B cell (primary cell): ENCODE measurements at regions not wholly inside any gene's neighbourhood (a gene's known extent, or its start where the extent isn't known, plus 50 kb on each side); places are given as distances from the start of the nearest gene placed in this dataset.

Experiments
- ATAC-seq: fragments of 200-7000 bp; cut with Tn5 transposase; one replicate; pipeline ENCODE4 v1.10.0; 2021; ENCODE audit warnings: low read depth, mild to moderate bottlenecking, moderate number of reproducible peaks, moderate library complexity
- CTCF ChIA-PET: fragments of 350-600 bp; sonication (Branson Sonifier 250); formaldehyde crosslinking; loops from one replicate; lab custom pipeline; 2021; ENCODE audit warnings: antibody characterized with exemption, inconsistent platforms; lab: Charles Lee
- POLR2A ChIA-PET: fragments of 350-600 bp; sonication (Branson Sonifier 250); formaldehyde crosslinking; loops from one replicate; lab custom pipeline; 2021; ENCODE audit warnings: antibody characterized with exemption; lab: Charles Lee
- DNase-seq: peaks from one replicate; pipeline ENCODE4 v3.0.0; 2013
- H2AFZ ChIP-seq: 2 replicates; pipeline ENCODE4 v1.6.1; 2012; ENCODE audit warnings: mild to moderate bottlenecking, low read depth, low read length; ENCODE audit not compliant: insufficient read depth, poor library complexity, severe bottlenecking
- H3K27ac ChIP-seq, 2 donors: 1 replicate in 1 of 2; 2 replicates in 1 of 2; pipeline ENCODE4 v1.5.1; 2012 to 2013; ENCODE audit warnings: low read length in 2 of 2, mild to moderate bottlenecking in 2 of 2, moderate library complexity in 1 of 2
- H3K27me3 ChIP-seq, 4 experiments: fragments of 200-600 bp in 1 of 4; sonication (generic) in 1 of 4; replicated peaks in 1 of 4; 1 replicate in 2 of 4; 2 replicates in 2 of 4; pipeline versions ENCODE4 v1.6.1 to v1.7.0; 2013 to 2016; ENCODE audit warnings: low read length in 3 of 4, mild to moderate bottlenecking in 2 of 4, mixed read lengths in 1 of 4, moderate library complexity in 1 of 4; ENCODE audit not compliant: insufficient read depth in 4 of 4, control insufficient read depth in 3 of 4; ENCODE audit errors: control extremely low read depth in 1 of 4
- H3K36me3 ChIP-seq, 2 experiments: replicated peaks in 1 of 2; 1 replicate in 1 of 2; 2 replicates in 1 of 2; pipeline versions ENCODE4 v1.6.1 to v1.7.1; 2013; ENCODE audit warnings: low read length in 1 of 2; ENCODE audit not compliant: insufficient read depth in 2 of 2, control insufficient read depth in 1 of 2; ENCODE audit errors: control extremely low read depth in 1 of 2, extremely low read depth in 1 of 2
- H3K4me1 ChIP-seq, 2 donors: fragments of 200-600 bp in 1 of 2; sonication (generic) in 1 of 2; 1 replicate in 1 of 2; 2 replicates in 1 of 2; pipeline versions ENCODE4 v1.5.1 to v1.6.1; 2013 to 2017; ENCODE audit warnings: low read length in 2 of 2; ENCODE audit not compliant: control insufficient read depth in 2 of 2, insufficient read depth in 2 of 2
- H3K4me2 ChIP-seq: replicated peaks from 2 replicates; pipeline ENCODE3; 2012; ENCODE audit warnings: mild to moderate bottlenecking, low read depth, low read length; ENCODE audit not compliant: poor library complexity, severe bottlenecking
- H3K4me3 ChIP-seq, 5 experiments: fragments of 200-600 bp in 1 of 5; sonication (generic) in 1 of 5; 1 replicate in 3 of 5; 2 replicates in 2 of 5; pipeline versions ENCODE4 v1.5.1 to v1.7.0; 2011 to 2016; ENCODE audit warnings: low read length in 4 of 5, mild to moderate bottlenecking in 4 of 5, low read depth in 2 of 5, control low read depth in 1 of 5, moderate library complexity in 1 of 5; ENCODE audit not compliant: insufficient read depth in 1 of 5; ENCODE audit errors: control extremely low read depth in 1 of 5, extremely low read depth in 1 of 5
- H3K79me2 ChIP-seq: fragments of 200-600 bp; sonication (generic); one replicate; pipeline ENCODE4 v1.6.0; 2016; ENCODE audit warnings: low read length; ENCODE audit not compliant: control insufficient read depth, insufficient read depth
- H3K9ac ChIP-seq: fragments of 200-600 bp; sonication (generic); 2 replicates; pipeline ENCODE4 v1.6.1; 2017; ENCODE audit warnings: mild to moderate bottlenecking, low read length, moderate library complexity
- H3K9me3 ChIP-seq, 3 donors: one replicate each; pipeline versions ENCODE4 v1.6.1 to v1.7.1; 2013; ENCODE audit warnings: low read length in 2 of 3; ENCODE audit not compliant: control insufficient read depth in 2 of 3, insufficient read depth in 1 of 3; ENCODE audit errors: control extremely low read depth in 1 of 3
- H4K20me1 ChIP-seq: 2 replicates; pipeline ENCODE4 v1.6.0; 2012; ENCODE audit warnings: mild to moderate bottlenecking, low read length; ENCODE audit not compliant: insufficient read depth, control insufficient read depth, poor library complexity, severe bottlenecking
- H3K27ac Mint-ChIP-seq: one replicate; pipeline ENCODE4 v1.8.0; 2021; ENCODE audit warnings: mixed read lengths
- H3K27me3 Mint-ChIP-seq: one replicate; pipeline ENCODE4 v1.8.0; 2021; ENCODE audit warnings: mixed read lengths
- H3K4me1 Mint-ChIP-seq: one replicate; pipeline ENCODE4 v1.8.0; 2021; ENCODE audit warnings: mixed read lengths
- H3K4me3 Mint-ChIP-seq: one replicate; pipeline ENCODE4 v1.8.0; 2021; ENCODE audit warnings: mixed read lengths
- H3K9me3 Mint-ChIP-seq: one replicate; pipeline ENCODE4 v1.8.0; 2022; ENCODE audit warnings: mixed read lengths; ENCODE audit not compliant: insufficient read depth
- EZH2 ChIP-seq: IDR thresholded peaks from 2 replicates; pipeline ENCODE4 v1.6.1; 2012; ENCODE audit warnings: borderline replicate concordance, low read depth, mild to moderate bottlenecking, moderate library complexity, low read length; ENCODE audit not compliant: insufficient read depth, poor library complexity, severe bottlenecking
- WGBS: methylation state at CpG from one replicate; pipeline ENCODE4 v1.1.5; 2013; ENCODE audit warnings: missing lambda C conversion rate; ENCODE audit not compliant: insufficient coverage; 5-methylcytosine and 5-hydroxymethylcytosine counted together
- intact Hi-C: fragments of 100-400 bp; cut with micrococcal nuclease; formaldehyde crosslinking; loops from one replicate; pipeline ENCODE4 v1.10.0; 2022
- TF ChIP-seq, protein P1 (sequence below): fragments of 200-600 bp; IDR thresholded peaks from one replicate; pipeline ENCODE4 v1.8.0; 2022; ENCODE audit warnings: antibody characterized with exemption, mild to moderate bottlenecking

DNA sequence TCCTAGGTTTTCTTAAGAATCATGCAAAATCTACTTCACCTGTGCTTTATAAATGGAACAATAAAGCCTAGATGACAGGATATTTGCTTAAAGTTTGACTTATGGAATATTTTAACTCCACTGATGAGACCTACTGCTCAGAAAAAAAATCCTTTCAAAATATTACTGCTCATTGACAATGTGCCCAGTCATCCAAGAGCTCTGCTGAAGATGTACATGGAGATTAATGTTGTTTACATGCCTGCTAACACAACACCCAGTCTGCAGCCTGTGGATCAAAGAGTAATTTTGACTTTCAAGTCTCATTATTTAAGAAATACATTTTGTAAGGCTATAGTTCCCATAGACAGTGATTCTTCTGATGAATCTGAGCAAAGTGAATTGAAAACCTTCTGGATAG lies 889.6 kb downstream of the CDH18 start:
- no peaks in the 10 kb centered on the region for H3K27me3 ChIP-seq
- H3K27ac Mint-ChIP-seq: no peak overlapping the region
- no peaks in the 10 kb centered on the region for H3K36me3 ChIP-seq
- ChIA-PET POLR2A (no interaction called here), CTCF (no interaction called here)
- DNase-seq (no peak), ATAC-seq (no peak)
- peaks cover 2% of the 10 kb centered on the region for H3K9me3 Mint-ChIP-seq
- no peaks in the 10 kb centered on the region for H3K79me2 ChIP-seq
- H3K9ac ChIP-seq: no peak overlapping the region
- H3K9me3 ChIP-seq: no peaks in the 10 kb centered on the region
- H4K20me1 ChIP-seq: no peaks in the 10 kb centered on the region
- H3K4me1 Mint-ChIP-seq: no peaks in the 10 kb centered on the region
- H3K4me3 Mint-ChIP-seq: no peak overlapping the region
- H3K4me1 ChIP-seq: no peaks in the 10 kb centered on the region
- no peak overlapping the region for H3K4me3 ChIP-seq
- no peak overlapping the region for H3K4me2 ChIP-seq
- H3K27ac ChIP-seq: no peak overlapping the region
- no peak for TF ChIP-seq EZH2
- intact Hi-C loops: no loop called here
- no peaks in the 10 kb centered on the region for H3K27me3 Mint-ChIP-seq
- no peak overlapping the region for H2AFZ ChIP-seq

DNA sequence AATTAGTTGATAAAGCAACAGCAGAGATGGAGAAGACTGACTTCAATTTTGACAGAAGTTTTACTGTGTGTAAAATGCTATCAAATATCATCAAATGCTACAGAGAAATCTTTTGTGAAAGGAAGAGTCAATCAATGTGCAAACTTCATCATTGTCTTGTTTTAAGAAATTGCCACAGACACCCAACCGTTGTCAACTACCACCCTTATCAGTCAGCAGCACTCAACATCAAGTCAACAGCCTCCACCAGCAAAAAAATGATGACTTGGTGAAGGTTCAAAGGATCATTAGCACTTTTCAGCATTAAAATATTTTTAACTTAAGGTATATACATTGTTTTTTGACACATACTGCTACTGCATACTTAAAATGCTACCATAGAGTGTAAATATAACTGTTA lies 888.8 kb downstream of the CDH18 start:
- DNase-seq (no peak), ATAC-seq (no peak)
- Histone ChIP-seq H3K4me2 (no peak overlapping the region), H4K20me1 (no peaks in the 10 kb centered on the region), H3K79me2 (no peaks in the 10 kb centered on the region), H3K4me3 (no peak overlapping the region), H3K36me3 (no peaks in the 10 kb centered on the region), H3K4me1 (no peaks in the 10 kb centered on the region), H3K9me3 (no peaks in the 10 kb centered on the region), H3K9ac (no peak overlapping the region), H3K27ac (no peak overlapping the region), H3K27me3 (no peaks in the 10 kb centered on the region), H2AFZ (no peak overlapping the region)
- CTCF ChIA-PET: no interaction called here
- intact Hi-C loops: no loop called here
- Mint-ChIP-seq H3K27ac (no peak overlapping the region), H3K4me1 (no peaks in the 10 kb centered on the region), H3K4me3 (no peak overlapping the region), H3K27me3 (no peaks in the 10 kb centered on the region), H3K9me3 (peaks cover 2% of the 10 kb centered on the region)
- no peak for TF ChIP-seq EZH2
- TF ChIP-seq, protein P1, sequence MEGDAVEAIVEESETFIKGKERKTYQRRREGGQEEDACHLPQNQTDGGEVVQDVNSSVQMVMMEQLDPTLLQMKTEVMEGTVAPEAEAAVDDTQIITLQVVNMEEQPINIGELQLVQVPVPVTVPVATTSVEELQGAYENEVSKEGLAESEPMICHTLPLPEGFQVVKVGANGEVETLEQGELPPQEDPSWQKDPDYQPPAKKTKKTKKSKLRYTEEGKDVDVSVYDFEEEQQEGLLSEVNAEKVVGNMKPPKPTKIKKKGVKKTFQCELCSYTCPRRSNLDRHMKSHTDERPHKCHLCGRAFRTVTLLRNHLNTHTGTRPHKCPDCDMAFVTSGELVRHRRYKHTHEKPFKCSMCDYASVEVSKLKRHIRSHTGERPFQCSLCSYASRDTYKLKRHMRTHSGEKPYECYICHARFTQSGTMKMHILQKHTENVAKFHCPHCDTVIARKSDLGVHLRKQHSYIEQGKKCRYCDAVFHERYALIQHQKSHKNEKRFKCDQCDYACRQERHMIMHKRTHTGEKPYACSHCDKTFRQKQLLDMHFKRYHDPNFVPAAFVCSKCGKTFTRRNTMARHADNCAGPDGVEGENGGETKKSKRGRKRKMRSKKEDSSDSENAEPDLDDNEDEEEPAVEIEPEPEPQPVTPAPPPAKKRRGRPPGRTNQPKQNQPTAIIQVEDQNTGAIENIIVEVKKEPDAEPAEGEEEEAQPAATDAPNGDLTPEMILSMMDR: no peak
- WGBS: no CpG with 5 or more reads among the region's 1 CpG
- POLR2A ChIA-PET: no interaction called here
